HG03135 (cell line): ENCODE measurements at regions not wholly inside any gene's neighbourhood (a gene's known extent, or its start where the extent isn't known, plus 50 kb on each side); places are given as distances from the start of the nearest gene placed in this dataset.
"Not testable (repeated sequence)": the region's sequence is repeated elsewhere in the genome, so short reads cannot be mapped to it uniquely, and the experiment has no call there.

ENCODE experiments used
- ATAC-seq: cut with Tn5 transposase; IDR thresholded peaks from one replicate; pipeline ENCODE4 v1.9.1; 2021; ENCODE audit warnings: mild to moderate bottlenecking, moderate library complexity; ENCODE audit not compliant: unreplicated experiment

GRCh38 chr21:19198801-19199200 lies 795.2 kb upstream of the TMPRSS15 start:
- ATAC-seq: no peak

DNA sequence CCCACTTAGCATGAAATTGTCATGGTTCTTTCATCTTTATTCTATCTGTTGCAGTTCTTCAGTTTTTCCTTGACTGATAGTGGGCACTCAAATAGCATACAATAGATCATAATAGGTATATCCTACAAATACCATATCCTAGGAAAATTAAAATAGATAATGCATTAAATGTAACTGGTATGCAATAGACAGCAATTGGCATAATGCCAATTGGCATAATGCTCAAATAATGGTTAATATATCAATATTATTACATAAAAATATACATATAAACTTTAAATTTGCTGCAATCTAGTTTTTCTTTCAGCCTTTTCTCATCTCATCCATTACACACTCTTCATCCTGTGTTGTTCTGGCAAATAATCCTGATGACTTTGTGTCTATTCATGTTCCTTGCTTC lies 814.6 kb upstream of the TMPRSS15 start:
- no peak for ATAC-seq

DNA sequence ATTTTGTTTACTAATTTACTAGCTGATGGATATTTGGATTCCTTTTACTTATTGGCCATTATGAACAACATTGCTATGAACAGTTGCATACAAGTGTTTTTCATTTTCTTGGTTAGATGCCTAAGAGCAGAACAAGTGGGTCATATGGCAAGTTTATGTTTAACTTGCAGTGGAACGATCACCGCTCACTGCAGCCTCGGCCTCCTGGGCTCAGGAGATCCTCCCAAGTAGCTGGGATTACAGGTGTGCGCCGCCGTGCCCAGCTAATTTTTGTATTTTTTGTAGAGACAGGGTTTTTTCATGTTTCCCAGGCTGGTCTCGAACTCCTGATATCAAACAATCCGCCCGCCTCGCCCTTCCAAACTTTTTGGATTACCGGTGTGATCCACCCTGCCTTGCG lies 820.5 kb upstream of the TMPRSS15 start:
- no peak for ATAC-seq

GRCh38 chr21:19228226-19228625 lies 824.6 kb upstream of the TMPRSS15 start:
- no peak for ATAC-seq

DNA sequence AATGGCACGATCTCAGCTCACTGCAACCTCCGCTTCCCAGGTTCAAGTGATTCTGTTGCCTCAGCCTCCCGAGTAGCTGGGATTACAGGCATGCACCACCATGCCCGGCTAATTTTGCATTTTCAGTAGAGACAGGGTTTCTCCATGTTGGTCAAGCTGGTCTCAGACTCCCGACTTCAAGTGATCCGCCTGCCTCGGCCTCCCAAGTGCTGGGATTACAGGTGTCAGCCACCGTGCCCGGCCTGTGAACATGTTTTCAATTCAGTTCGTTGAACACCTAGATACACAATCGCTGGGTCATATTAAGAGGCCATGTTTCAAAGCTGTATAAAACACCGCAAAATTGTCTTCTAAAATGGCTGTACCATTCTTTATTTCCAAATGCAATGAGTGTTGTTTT lies 830.3 kb upstream of the TMPRSS15 start:
- ATAC-seq: not testable (repeated sequence)

DNA sequence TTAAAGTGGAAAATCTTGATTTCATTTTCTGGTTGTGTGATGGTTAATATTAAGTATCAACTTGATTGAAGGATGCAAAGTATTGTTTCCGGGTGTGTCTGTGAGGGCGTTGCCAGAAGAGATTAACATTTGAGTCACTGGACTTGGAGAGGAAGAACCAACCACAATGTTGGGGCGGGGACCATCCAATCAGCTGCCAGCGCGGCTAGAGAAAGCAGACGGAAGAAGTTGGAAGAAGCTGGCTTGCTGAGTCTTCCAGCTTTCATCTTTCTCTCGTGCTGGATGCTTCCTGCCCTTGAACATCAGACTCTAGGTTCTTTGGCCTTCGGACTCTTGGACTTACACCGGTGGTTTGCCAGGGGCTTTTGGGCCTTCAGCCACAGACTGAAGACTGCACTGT lies 832.6 kb upstream of the TMPRSS15 start:
- no peak for ATAC-seq

GRCh38 chr21:19237608-19238007 lies 834.0 kb upstream of the TMPRSS15 start:
- ATAC-seq: no peak

GRCh38 chr21:19239696-19240095 lies 836.1 kb upstream of the TMPRSS15 start:
- no peak for ATAC-seq

- no peak for ATAC-seq
Observed at GRCh38 chr21:19244502-19245187, 841.1 kb upstream of the TMPRSS15 start.

DNA sequence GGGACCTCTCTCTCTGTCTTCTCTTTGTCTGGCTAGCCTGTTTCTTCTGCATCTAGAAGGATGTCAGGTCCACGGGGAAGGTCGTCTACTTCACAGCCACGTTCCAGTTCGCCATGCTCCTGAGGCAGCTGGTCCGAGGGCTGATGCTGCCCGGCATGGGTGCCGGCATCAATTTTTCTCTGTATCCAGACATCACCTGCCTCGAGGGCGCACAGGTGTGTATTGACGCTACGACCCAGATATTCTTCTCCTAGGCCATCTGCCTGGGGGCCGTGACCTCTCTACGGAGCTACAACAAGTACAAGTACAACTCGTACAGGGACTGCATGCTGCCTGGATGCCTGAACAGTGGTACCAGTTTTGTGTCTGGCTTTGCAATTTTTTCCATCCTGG lies 841.6 kb upstream of the TMPRSS15 start:
- ATAC-seq: no peak

- no peak for ATAC-seq
Observed at GRCh38 chr21:19246018-19246417, 842.4 kb upstream of the TMPRSS15 start.

- ATAC-seq: no peak
Observed at GRCh38 chr21:19256934-19257660, 853.5 kb upstream of the TMPRSS15 start.

GRCh38 chr21:19261731-19262376 lies 858.3 kb upstream of the TMPRSS15 start:
- no peak for ATAC-seq

DNA sequence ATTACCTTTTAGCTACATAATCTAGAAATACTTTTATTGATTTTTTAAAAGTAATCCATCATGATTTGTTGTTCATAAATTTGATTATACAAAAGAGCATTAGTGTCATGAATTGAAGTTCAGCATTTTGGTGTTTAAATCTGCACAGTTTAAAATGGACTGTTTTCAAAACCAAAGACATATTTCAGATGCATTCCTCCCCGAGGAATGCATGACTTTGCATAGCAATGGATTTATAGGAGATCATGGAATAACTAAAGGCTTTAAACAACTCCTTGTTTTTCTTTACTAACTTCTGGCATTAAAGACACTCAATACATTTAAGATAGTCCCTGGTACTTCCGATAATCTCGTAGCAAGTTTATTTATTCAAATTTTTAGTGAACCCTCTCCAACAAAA lies 863.1 kb upstream of the TMPRSS15 start:
- no peak for ATAC-seq

GRCh38 chr21:19268686-19269085 lies 865.1 kb upstream of the TMPRSS15 start:
- ATAC-seq: no peak

GRCh38 chr21:19275065-19275464 lies 871.5 kb upstream of the TMPRSS15 start:
- no peak for ATAC-seq

DNA sequence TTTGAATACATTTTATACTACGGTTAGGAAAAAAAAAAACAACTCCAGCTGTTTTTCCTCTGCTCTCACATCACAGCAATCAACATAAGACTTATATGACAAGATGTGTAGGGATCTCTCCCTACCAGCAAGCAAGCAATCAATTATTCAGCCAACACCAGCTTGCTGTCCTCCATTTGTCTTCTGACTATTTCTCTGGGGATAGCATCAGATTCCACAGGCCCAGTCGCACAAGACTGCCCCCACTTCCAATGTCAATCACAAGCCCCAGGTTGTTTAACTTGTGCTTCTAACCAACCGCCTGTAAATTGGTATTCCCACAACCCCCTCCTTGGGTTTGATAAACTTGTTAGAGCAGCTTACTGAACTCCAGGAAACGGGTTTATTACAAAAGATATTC lies 873.1 kb upstream of the TMPRSS15 start:
- ATAC-seq: no peak

GRCh38 chr21:19286876-19287275 lies 883.3 kb upstream of the TMPRSS15 start:
- no peak for ATAC-seq

- ATAC-seq: no peak
Observed at GRCh38 chr21:19290328-19290727, 886.7 kb upstream of the TMPRSS15 start.

- ATAC-seq: no peak
Observed at GRCh38 chr21:19320291-19320690, 916.7 kb upstream of the TMPRSS15 start.

DNA sequence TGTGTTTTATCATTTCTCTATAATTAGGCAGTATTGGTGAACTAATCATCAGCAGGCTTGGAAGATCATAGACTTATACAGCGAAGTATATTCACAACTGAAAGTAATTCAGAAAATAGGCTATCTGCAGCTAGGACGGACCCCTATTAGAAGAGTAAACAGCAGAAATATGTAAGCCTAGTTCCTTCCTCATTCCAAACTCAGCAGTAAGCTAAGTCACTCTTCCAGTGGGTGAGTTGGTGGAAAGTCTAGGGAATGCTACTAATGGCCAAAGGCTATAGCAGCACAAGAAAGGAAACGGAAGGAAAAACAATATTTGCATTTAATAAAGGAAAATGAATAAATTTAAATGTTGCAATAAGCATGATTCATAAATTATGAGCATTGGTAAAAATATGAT lies 918.1 kb upstream of the TMPRSS15 start:
- ATAC-seq: no peak

DNA sequence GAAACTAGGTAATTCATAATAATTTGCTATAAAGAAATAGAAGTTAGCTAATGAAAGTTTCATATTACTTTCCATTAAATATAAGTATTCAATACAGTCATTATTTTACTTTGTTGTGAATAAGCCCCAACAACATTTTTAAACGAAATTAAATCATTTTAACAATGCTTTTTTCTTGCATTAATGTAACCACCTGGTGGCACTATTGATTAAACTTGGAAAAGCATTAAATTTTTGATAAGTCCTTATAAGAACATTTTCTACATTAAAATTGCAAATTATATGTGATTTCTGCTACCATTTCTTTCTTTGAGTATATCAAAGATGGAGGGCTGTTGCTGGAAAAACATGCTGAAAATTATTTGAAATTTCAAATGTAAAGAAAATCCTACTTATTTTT lies 918.8 kb upstream of the TMPRSS15 start:
- ATAC-seq: no peak
